IgD-negative memory B cell (primary cell): ENCODE measurements at regions not wholly inside any gene's neighbourhood (a gene's known extent, or its start where the extent isn't known, plus 50 kb on each side); places are given as distances from the start of the nearest gene placed in this dataset.

ENCODE experiments used
- H3K27ac Mint-ChIP-seq, 3 donors: one replicate each; pipeline ENCODE4 v1.8.0; 2020 to 2022; ENCODE audit warnings: mild to moderate bottlenecking in 3 of 3, mixed read lengths in 3 of 3, moderate library complexity in 1 of 3
- H3K27me3 Mint-ChIP-seq: one replicate; pipeline ENCODE4 v1.8.0; 2021; ENCODE audit warnings: mixed read lengths
- H3K36me3 Mint-ChIP-seq: one replicate; pipeline ENCODE4 v1.8.0; 2020; ENCODE audit warnings: mild to moderate bottlenecking, mixed read lengths
- H3K4me1 Mint-ChIP-seq, 3 donors: one replicate each; pipeline ENCODE4 v1.8.0; 2020 to 2022; ENCODE audit warnings: mixed read lengths in 3 of 3, mild to moderate bottlenecking in 1 of 3
- H3K4me3 Mint-ChIP-seq, 4 donors: one replicate each; pipeline ENCODE4 v1.8.0; 2020 to 2022; ENCODE audit warnings: mild to moderate bottlenecking in 4 of 4, mixed read lengths in 4 of 4, moderate library complexity in 3 of 4
- H3K9me3 Mint-ChIP-seq, 3 donors: one replicate each; pipeline ENCODE4 v1.8.0; 2020 to 2021; ENCODE audit warnings: mixed read lengths in 3 of 3, mild to moderate bottlenecking in 1 of 3

GRCh38 chr11:98177925-98178324 lies 842.8 kb upstream of the CNTN5 start:
- H3K4me3 Mint-ChIP-seq = no peak overlapping the region
- H3K9me3 Mint-ChIP-seq = peaks cover 0 to 8% (median 0%) of the 10 kb centered on the region in 3 donors
- no peak overlapping the region for H3K27ac Mint-ChIP-seq
- no peaks in the 10 kb centered on the region for H3K4me1 Mint-ChIP-seq
- no peaks in the 10 kb centered on the region for H3K36me3 Mint-ChIP-seq
- no peaks in the 10 kb centered on the region for H3K27me3 Mint-ChIP-seq

GRCh38 chr11:98180511-98180910 lies 840.2 kb upstream of the CNTN5 start:
- Mint-ChIP-seq H3K27ac (no peak overlapping the region), H3K4me3 (no peak overlapping the region), H3K36me3 (peaks cover 2% of the 10 kb centered on the region), H3K9me3 (peaks cover 0 to 5% (median 3%) of the 10 kb centered on the region in 3 donors), H3K27me3 (no peaks in the 10 kb centered on the region), H3K4me1 (no peaks in the 10 kb centered on the region)

DNA sequence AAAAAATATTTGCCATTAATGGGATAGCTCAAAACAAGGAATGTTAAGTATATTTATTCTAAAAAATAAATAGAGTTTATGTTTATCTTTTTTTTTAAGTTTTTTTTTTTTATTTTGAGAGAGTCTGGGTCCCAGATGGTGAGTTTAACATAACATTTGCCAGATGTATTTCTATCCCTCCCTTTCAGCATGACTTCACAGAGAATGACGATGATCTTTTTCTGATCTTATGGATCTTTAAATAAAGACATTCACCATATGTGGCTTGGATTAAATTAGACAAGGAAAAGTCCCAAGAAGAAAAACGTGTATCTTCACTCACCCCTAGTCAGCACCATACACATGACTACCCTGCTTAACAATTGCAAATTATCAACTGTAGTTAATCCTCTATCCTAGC lies 839.8 kb upstream of the CNTN5 start:
- H3K4me3 Mint-ChIP-seq = no peak overlapping the region
- no peaks in the 10 kb centered on the region for H3K27me3 Mint-ChIP-seq
- no peaks in the 10 kb centered on the region for H3K4me1 Mint-ChIP-seq
- H3K27ac Mint-ChIP-seq = no peak overlapping the region
- H3K36me3 Mint-ChIP-seq = peaks cover 2% of the 10 kb centered on the region
- H3K9me3 Mint-ChIP-seq = peaks cover 0 to 5% (median 3%) of the 10 kb centered on the region in 3 donors

- H3K27me3 Mint-ChIP-seq = no peaks in the 10 kb centered on the region
- H3K9me3 Mint-ChIP-seq = peaks cover 0 to 4% (median 0%) of the 10 kb centered on the region in 3 donors
- H3K4me1 Mint-ChIP-seq = peaks cover 0 to 2% (median 0%) of the 10 kb centered on the region in 3 donors
- H3K36me3 Mint-ChIP-seq = peaks cover 3% of the 10 kb centered on the region
- H3K4me3 Mint-ChIP-seq = no peak overlapping the region
- no peak overlapping the region for H3K27ac Mint-ChIP-seq
These were observed 837.7 kb upstream of the CNTN5 start for GRCh38 chr11:98183034-98183433.

- peaks cover 0 to 2% (median 0%) of the 10 kb centered on the region in 3 donors for H3K4me1 Mint-ChIP-seq
- no peaks in the 10 kb centered on the region for H3K27me3 Mint-ChIP-seq
- H3K4me3 Mint-ChIP-seq = no peak overlapping the region
- peaks cover 3% of the 10 kb centered on the region for H3K36me3 Mint-ChIP-seq
- H3K9me3 Mint-ChIP-seq = peaks cover 0 to 4% (median 0%) of the 10 kb centered on the region in 3 donors
- no peak overlapping the region for H3K27ac Mint-ChIP-seq
These were observed 835.5 kb upstream of the CNTN5 start for GRCh38 chr11:98185245-98185644.

GRCh38 chr11:98194611-98195010 lies 826.1 kb upstream of the CNTN5 start:
- H3K4me3 Mint-ChIP-seq = no peak overlapping the region
- H3K36me3 Mint-ChIP-seq = no peaks in the 10 kb centered on the region
- H3K9me3 Mint-ChIP-seq = peaks cover 0 to 2% (median 0%) of the 10 kb centered on the region in 3 donors
- H3K27ac Mint-ChIP-seq = no peak overlapping the region
- no peaks in the 10 kb centered on the region for H3K4me1 Mint-ChIP-seq
- H3K27me3 Mint-ChIP-seq = no peaks in the 10 kb centered on the region

DNA sequence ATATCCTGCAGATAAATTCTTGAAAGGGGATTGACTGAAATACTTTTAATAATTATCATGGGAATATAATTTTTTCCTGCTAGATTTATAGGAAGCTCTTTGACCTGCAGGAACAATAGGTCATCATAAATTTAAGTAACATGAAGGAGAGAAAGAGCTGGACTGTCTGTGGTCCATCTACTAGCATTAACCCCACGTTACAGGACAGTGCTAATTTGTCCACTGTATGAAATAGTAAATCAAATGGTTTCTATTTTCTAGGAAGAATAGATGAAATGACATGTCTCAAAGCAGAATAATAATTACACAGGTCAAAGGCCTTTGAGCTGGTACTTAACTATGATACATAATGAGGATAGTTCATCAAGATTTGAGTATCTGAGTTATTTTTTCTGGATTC lies 825.4 kb upstream of the CNTN5 start:
- H3K4me3 Mint-ChIP-seq = no peak overlapping the region
- no peaks in the 10 kb centered on the region for H3K36me3 Mint-ChIP-seq
- H3K4me1 Mint-ChIP-seq = no peaks in the 10 kb centered on the region
- H3K27me3 Mint-ChIP-seq = no peaks in the 10 kb centered on the region
- peaks cover 0 to 2% (median 0%) of the 10 kb centered on the region in 3 donors for H3K9me3 Mint-ChIP-seq
- H3K27ac Mint-ChIP-seq = no peak overlapping the region

DNA sequence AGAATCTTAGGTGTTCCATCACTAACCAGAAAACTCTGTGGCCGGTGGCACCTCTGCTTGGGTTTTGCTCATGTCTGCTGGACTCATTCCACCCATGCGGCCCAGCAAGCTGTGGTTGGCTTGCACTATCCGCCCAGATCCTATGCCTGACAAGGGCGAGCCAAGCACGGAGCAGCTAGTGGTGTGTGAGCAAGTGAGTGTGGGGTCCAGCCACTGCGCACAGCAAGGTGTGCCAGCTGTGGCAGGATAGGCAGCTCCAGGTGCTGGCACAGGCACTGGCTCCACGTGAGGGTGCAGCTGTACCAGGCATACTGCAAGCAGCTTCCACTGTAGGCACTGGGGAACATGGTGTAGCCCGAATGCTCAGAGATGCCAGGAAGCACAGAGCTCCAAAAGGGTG lies 813.7 kb upstream of the CNTN5 start:
- H3K4me1 Mint-ChIP-seq = peaks cover 0 to 1% (median 0%) of the 10 kb centered on the region in 3 donors
- no peak overlapping the region for H3K4me3 Mint-ChIP-seq
- no peaks in the 10 kb centered on the region for H3K36me3 Mint-ChIP-seq
- H3K27ac Mint-ChIP-seq = no peak overlapping the region
- peaks cover 2 to 7% (median 4%) of the 10 kb centered on the region in 3 donors for H3K9me3 Mint-ChIP-seq
- no peaks in the 10 kb centered on the region for H3K27me3 Mint-ChIP-seq

DNA sequence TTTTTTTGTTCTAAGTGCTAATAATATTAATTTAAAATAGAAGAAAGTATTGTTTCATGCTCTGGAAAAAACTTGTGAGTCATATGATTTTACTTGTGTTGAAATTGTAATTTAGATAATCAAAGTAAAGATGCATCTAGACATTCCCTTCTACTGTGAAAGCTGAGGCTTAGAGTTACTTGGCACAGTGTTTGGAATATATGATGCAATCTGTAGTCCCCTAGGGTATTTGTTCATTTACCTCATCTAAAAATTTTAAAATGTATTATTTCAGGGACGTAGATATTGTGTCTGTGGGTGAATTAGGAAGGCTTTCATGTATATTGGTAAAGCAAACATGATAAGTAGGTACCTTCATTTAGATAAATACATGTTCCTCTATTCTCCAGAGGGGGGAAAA lies 793.5 kb upstream of the CNTN5 start:
- Mint-ChIP-seq H3K27me3 (no peaks in the 10 kb centered on the region), H3K27ac (no peak overlapping the region), H3K36me3 (no peaks in the 10 kb centered on the region), H3K4me1 (no peaks in the 10 kb centered on the region), H3K9me3 (no peaks in the 10 kb centered on the region), H3K4me3 (no peak overlapping the region)

DNA sequence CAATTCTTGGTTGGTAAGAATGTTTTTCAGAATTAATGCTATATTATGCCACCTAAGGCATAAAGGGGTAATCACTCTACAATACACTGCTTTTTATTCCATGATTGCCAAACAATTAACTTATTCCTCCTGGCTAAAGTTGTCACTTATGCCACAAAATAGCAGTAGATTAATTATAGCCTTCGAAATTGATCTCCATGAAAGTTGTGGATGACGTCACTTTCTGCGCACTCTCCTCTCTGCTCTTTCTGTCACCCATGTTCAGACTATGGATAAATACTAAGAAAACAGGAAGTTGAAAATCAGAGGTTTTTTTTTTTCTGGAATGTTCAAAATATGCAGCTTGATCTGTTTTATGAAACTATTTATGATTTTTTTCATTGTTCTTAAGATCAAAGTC lies 790.1 kb upstream of the CNTN5 start:
- Mint-ChIP-seq H3K9me3 (peaks cover 0 to 3% (median 0%) of the 10 kb centered on the region in 3 donors), H3K27me3 (no peaks in the 10 kb centered on the region), H3K27ac (no peak overlapping the region), H3K4me1 (no peaks in the 10 kb centered on the region), H3K4me3 (no peak overlapping the region), H3K36me3 (no peaks in the 10 kb centered on the region)

DNA sequence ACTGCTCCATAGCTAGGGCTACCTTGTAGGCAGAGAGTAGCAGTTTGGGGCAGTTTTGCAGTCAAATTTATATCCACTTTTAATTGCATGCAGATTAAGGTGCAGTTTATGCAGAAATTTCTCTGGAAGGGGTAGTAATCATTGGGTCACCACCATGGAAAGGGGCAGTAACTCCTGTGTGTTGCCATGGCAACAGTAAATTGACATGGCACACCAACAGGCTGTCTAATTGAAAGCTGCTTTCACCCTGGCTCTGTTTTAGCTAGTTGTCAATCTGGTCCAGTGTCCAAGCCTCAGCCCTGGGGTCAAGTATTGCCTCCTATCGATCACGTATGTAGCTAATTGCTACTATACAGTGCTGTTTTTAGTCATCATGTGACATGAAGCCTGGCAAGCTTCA lies 786.1 kb upstream of the CNTN5 start:
- Mint-ChIP-seq H3K4me3 (no peak overlapping the region), H3K36me3 (no peaks in the 10 kb centered on the region), H3K27me3 (no peaks in the 10 kb centered on the region), H3K9me3 (peaks cover 0 to 3% (median 0%) of the 10 kb centered on the region in 3 donors), H3K4me1 (no peaks in the 10 kb centered on the region), H3K27ac (no peak overlapping the region)

GRCh38 chr11:98243897-98244296 lies 776.9 kb upstream of the CNTN5 start:
- Mint-ChIP-seq H3K4me3 (no peak overlapping the region), H3K36me3 (no peaks in the 10 kb centered on the region), H3K4me1 (no peaks in the 10 kb centered on the region), H3K9me3 (peaks cover 4 to 21% (median 8%) of the 10 kb centered on the region in 3 donors), H3K27me3 (no peaks in the 10 kb centered on the region), H3K27ac (no peak overlapping the region)

DNA sequence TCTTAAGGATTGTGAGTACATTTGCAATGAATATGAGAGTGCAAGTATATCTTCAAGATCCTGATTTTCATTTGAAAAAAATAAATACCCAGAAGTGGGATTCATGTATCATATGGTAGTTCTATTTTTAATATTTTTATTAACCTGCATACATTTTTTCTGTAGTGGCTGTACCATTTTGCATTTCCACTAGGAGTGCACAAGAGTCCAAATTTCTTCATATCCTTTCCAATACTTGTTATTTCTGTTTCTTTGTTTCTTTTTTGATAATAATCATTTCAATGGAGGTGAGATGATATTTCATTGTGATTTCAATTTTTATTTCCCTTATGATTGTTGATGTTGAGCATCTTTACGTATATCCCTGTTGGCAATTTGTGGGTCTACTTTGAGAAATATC lies 759.8 kb upstream of the CNTN5 start:
- Mint-ChIP-seq H3K4me3 (no peak overlapping the region), H3K4me1 (peaks cover 0 to 3% (median 0%) of the 10 kb centered on the region in 3 donors), H3K27ac (no peak overlapping the region), H3K9me3 (peaks cover 3 to 5% (median 4%) of the 10 kb centered on the region in 3 donors), H3K27me3 (no peaks in the 10 kb centered on the region), H3K36me3 (no peaks in the 10 kb centered on the region)

GRCh38 chr11:98277251-98277912 lies 743.4 kb upstream of the CNTN5 start:
- no peaks in the 10 kb centered on the region for H3K27me3 Mint-ChIP-seq
- H3K27ac Mint-ChIP-seq = no peak overlapping the region
- no peak overlapping the region for H3K4me3 Mint-ChIP-seq
- H3K9me3 Mint-ChIP-seq = peaks cover 0 to 2% (median 2%) of the 10 kb centered on the region in 3 donors
- peaks cover 1% of the 10 kb centered on the region for H3K36me3 Mint-ChIP-seq
- no peaks in the 10 kb centered on the region for H3K4me1 Mint-ChIP-seq

DNA sequence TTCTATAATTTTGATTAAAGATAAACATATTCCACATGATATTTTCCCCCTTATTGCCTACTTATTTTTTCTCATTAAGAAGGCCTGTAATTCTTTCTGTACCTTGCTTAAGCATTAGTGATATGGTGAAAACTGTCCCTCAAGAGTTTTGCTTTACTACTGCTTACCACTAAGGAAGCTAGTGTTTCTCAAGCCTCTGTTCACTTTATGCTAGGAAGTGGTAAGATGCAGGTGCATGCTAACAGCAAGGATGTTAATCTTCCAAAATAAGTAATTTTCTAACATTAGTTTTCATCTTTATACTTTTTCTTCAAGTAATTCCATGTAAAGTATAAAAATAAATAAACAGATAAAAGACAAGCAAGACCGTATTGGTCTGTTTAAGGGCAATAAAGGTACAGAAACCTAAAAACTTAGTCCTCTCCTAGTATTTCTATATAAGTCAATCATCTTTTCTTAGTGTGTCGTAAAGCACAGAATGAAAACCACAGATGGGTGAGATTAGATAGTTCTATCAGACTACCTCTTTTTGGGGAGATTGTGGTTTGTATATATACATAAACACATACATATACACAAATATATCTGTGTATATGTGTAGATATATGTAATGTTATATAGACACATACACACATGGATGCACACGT lies 731.0 kb upstream of the CNTN5 start:
- no peaks in the 10 kb centered on the region for H3K4me1 Mint-ChIP-seq
- H3K27me3 Mint-ChIP-seq = no peaks in the 10 kb centered on the region

More for the DNA sequence above, 731.0 kb upstream of the CNTN5 start:
- no peak overlapping the region for H3K27ac Mint-ChIP-seq
- H3K9me3 Mint-ChIP-seq = peaks cover 6 to 7% (median 6%) of the 10 kb centered on the region in 3 donors
- no peak overlapping the region for H3K4me3 Mint-ChIP-seq
- no peaks in the 10 kb centered on the region for H3K36me3 Mint-ChIP-seq
